ENCODE measurements at regions not wholly inside any gene's neighbourhood (a gene's known extent, or its start where the extent isn't known, plus 50 kb on each side); places are given as distances from the start of the nearest gene placed in this dataset.
A peak's percentile ranks its signal among the peaks of the same experiment; 100 is the strongest.

GRCh38 chr15:67992411-67992810 is 61.7 kb upstream of the PIAS1 start:
- no peak for DNase-seq

DNA sequence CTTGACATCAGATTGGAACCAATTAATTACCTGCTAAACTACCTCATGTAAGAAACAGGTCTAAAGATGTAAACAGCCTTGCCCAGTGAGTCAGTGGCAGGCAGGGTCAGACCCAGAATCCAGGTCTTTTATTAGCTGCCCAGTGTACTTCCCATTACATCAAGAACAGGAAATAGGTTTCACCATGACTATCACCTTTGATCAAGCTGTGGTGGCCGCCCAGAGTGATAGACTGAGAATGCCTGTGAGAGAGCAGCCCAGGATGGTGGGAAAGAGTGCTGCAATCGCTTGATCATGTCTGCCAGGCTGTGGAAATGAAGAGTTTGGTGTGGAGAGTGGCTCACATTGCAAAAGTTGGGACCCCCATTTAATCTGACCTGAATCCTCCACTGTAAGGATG is 61.3 kb upstream of the PIAS1 start:
- no peak for DNase-seq

DNA sequence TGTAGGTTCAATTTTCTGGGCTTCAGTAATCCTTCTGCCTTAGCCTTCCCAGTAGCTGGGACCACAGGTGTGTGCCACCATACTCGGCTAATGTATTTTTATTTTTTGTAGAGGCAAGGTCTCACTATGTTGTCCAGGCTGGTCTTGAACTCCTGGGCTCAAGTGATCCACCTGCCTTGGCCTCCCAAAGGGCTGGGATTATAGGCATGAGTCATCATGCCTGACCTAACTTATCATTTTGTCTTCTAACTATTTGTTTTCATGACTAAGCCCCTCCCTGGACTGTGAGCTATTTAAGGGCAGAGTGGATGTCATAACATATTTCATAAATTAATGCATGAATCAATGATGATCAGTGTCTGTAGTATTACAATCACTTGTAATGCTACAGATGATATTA is 56.1 kb upstream of the PIAS1 start:
- no peak for DNase-seq

DNA sequence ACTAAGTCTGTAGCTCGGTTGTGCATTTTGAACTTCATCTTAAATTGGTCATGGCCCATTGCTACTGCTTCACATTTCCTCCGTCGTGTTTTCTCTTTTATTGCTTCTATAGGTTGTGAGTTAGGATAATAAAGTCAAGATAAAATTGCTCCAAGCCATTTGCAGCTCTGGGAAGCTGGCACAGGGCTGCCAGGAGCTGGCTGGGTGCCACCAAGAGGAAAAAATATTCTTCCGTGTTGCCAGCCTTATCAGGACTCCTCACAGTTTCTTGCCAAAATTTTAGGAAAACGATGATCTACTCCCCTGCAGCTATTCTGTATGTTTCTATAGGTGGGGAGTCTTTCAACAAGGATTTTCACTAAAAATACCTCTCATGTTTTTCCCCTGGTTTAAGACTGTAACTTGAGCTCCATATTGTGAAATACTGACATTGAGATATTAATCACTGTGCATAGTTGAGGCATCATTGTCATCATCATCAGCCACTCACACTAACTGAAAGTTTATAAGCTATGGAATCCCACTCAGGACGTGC is 55.4 kb upstream of the PIAS1 start:
- DNase-seq, result peak; percentile 8

DNA sequence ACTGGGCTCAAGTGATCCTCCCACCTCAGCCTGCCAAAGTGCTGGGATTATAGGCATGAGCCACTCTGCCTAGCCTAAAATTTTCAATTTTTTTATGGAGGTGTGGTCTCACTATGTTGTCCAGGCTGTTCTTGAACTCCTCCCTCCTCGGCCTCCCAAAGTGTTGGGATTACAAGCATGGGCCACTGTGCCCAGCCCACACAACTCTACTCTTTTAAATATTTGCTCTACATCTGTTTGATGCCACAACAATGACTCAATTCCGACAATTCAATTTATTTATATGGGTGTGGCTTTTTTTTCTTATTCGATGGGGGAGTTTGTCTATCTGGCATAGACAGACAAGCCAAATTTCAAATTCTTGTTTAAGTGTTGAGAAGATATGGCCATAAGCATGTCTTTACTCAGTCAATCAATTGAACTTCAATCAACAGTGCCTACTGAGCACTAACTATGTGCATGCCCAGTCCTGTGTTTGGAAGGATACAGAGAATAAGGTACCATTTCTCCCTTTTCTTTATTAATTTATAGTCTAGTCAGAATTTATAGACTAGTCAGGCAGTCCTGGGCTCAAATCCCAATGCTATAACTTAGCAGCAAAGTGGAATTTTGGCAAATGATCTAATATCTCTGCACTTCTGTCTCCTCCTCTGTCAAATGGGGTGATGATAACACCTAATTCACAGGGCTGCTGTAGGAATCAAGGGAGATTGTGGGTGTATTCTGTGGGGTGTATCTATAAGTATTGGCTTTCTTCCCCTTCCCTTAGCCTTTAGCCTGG is 54.6 kb upstream of the PIAS1 start:
- no peak for DNase-seq

- no peak for DNase-seq
Observed at GRCh38 chr15:68000754-68001153, 53.4 kb upstream of the PIAS1 start.

DNA sequence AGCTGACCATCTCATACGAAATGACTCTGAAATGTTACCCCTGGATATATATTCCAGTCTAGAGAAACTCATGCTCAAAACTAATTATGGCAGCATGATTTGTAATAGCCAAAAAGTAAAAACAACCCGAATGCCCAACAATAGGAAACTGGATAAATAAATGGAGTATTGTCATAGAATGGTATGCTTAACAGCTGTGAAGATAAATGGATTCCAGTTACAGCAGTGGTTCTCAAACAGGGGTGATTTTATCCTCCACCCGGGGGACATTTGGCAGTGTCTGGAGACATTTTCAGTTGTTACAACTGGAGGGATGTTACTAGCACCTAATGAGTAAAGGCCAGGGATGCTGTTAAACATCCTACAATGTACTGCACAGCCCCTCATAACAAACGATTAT is 52.3 kb upstream of the PIAS1 start:
- no peak for DNase-seq

- DNase-seq, result no peak
Observed at GRCh38 chr15:68003297-68003696, 50.8 kb upstream of the PIAS1 start.
